IPS DF 4.7 (cell line): ENCODE measurements at regions not wholly inside any gene's neighbourhood (a gene's known extent, or its start where the extent isn't known, plus 50 kb on each side); places are given as distances from the start of the nearest gene placed in this dataset.
"Not testable (repeated sequence)": the region's sequence is repeated elsewhere in the genome, so short reads cannot be mapped to it uniquely, and the experiment has no call there.

Experiments
- DNase-seq: peaks from one replicate; pipeline ENCODE4 v3.0.0-alpha.2; 2013; ENCODE audit warnings: low spot score; ENCODE audit errors: extremely low read depth

DNA sequence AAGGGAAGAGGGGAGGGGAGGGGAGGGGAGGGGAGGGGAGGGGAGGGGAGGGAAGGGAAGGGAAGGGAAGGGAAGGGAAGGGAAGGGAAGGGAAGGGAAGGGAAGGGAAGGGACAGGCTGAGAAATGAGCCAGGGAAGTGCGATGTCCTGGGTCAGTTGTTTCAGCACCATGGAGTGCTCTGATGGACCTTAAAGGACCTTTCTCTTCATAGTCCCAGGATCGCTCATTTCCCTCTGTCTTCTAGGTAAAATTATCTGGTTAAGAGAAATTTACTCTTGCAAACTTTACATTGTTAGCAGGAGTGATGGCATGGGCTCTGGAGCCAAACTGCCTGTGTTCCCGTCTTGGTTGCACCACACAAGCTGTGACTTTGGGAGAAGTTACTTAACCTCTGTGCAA, 357.8 kb downstream of the MATN1 start:
- no peak for DNase-seq

GRCh38 chr1:30363031-30363430, 360.4 kb downstream of the MATN1 start:
- no peak for DNase-seq

DNA sequence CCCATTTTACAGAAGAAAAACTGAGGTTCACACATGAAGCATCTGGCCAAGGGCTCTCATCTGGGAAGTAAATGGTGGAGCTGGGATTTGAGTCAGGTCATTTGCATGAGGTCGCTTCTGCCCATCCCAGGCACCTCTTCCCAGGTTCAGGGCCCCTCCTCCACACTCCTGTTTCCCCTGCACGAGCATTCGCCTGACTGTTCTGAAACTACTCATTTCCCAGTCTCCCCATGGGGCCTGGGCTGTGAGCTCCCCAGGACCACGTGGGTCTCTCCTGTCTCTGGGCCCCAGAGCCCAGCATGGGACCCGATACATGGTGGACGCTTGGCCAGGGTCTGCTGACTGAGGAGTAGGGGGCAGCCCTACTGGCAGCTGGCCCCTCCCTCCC, 360.8 kb downstream of the MATN1 start:
- no peak for DNase-seq

DNA sequence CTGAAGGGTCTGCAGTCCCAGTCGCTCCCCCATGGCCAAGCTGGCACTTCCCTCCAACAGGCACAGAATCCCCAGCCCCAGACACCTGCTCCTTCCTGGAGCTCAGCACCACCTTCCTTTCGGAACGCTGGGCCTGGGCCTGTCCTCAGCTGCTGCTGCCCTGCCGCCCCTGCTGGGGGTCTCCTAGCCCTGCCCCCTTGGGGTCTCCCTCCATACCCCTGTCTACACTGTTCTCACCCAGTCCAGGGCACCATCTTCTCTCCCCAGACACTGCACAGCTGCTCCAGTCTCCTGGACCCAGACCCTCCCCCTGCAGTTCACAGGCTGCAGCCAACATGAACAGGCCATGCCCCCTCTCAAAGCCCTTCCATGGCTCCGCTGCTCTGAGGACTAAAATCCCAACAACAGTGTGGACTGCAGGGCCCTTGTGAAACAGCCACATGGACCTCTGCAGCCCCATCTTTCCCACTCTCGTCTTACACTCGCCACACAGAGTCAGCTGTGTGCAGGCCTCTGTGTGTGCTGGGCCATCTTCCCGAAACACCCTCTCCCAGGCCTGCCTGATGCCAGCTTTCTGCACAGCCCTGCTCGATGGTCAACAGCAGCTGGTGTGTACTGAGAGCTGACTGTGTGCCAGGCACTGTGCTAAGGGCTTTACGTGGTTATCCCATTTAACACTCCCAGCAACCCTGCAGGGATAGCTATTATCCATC, 361.3 kb downstream of the MATN1 start:
- DNase-seq = not testable (repeated sequence)

- DNase-seq = no peak
Observed at GRCh38 chr1:30360753-30361152, 362.6 kb downstream of the MATN1 start.

GRCh38 chr1:30360281-30360680, 363.1 kb downstream of the MATN1 start:
- no peak for DNase-seq

GRCh38 chr1:30359539-30360220, 363.7 kb downstream of the MATN1 start:
- no peak for DNase-seq

- DNase-seq = no peak
Observed at GRCh38 chr1:30358500-30358899, 364.9 kb downstream of the MATN1 start.

GRCh38 chr1:30356839-30357238, 366.5 kb downstream of the MATN1 start:
- DNase-seq = no peak

DNA sequence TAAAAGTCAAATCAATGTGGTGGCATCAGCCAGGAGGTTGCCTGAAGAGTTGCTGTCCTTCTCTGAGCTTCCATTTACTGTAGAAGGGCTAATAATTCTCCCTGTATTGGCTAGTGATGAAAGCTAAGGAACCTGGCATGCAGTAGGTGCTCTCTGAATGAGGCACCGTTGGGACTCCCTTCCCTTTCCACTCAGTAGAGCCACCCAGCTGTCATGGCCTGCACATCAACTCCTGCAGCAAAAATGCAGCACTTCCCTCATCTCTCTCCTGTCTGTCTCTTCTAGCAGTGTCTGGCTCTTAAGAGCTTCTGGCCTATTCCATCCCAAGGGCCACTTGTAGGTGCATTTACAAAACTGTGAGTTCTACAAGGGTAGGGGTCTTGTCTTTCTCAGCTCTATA, 369.0 kb downstream of the MATN1 start:
- no peak for DNase-seq

- no peak for DNase-seq
Observed at GRCh38 chr1:30353637-30354036, 369.7 kb downstream of the MATN1 start.

- no peak for DNase-seq
Observed at GRCh38 chr1:30348147-30348546, 375.2 kb downstream of the MATN1 start.

- no peak for DNase-seq
Observed at GRCh38 chr1:30345491-30346130, 377.8 kb downstream of the MATN1 start.

DNA sequence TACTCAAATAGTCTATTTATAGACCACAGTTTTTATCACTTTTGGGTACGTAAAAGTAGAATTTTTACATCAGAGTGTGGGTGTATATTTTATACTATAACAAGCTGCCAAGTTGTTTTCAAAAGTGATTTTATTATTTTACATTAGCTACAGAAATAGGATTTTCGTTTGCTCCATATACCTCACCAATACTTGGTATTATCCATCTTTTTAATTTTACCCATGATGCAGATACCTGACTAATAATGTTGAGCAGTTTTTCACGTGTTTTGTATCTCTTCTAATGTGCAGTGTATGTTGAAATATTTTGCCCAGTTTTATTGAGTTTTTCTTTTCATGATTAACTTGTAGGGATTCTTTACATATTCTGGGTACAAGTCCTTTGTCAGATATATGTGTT, 379.8 kb downstream of the MATN1 start:
- no peak for DNase-seq

DNA sequence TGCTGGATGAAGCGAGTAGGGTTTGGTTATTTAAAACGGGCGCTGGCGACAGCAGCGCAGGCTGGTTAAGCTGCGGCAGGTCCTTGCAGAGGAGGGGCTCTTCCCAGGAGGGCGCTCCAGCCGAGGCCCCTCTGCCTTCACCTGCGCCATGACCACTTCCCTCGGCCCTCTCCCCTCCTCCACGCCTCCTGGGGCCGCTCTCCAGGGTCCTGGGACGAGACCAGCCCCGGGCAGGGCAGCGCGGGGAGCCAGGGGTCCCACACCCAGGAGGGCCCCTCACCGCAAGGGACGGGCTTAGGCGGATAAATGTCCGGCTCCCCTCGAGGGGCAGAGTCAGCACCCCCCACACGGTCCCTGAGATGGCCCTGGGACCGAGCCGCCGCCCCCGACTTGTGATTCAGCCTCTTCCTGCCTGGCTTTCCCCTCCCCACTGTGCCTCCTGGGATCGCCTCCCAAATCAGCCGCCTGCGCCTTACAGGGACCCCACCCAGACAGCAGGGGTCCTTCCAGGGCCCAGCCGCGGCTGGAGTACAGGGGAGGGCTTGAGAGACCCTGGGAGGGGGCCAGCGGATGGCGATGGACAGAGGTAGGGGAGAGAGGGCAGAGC, 380.7 kb downstream of the MATN1 start:
- no peak for DNase-seq

GRCh38 chr1:30340934-30341333, 382.5 kb downstream of the MATN1 start:
- no peak for DNase-seq

- DNase-seq = no peak
Observed at GRCh38 chr1:30339866-30340265, 383.5 kb downstream of the MATN1 start.

GRCh38 chr1:30338765-30339164, 384.6 kb downstream of the MATN1 start:
- DNase-seq = no peak

DNA sequence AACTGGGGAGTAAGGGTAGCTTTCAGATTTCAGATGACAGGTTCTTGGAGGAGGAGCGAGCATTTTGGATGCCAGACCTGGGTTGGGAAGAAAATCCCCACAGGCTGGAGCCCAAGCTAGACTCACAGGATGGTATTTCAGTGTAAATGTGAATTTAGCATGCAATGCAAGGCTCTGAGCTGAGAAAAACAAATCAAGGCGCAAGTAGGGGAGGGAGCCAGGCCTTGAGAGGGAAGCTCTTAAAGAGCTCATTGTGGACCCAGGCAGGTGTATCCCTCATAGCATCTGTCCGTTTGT, 386.1 kb downstream of the MATN1 start:
- DNase-seq = no peak

DNA sequence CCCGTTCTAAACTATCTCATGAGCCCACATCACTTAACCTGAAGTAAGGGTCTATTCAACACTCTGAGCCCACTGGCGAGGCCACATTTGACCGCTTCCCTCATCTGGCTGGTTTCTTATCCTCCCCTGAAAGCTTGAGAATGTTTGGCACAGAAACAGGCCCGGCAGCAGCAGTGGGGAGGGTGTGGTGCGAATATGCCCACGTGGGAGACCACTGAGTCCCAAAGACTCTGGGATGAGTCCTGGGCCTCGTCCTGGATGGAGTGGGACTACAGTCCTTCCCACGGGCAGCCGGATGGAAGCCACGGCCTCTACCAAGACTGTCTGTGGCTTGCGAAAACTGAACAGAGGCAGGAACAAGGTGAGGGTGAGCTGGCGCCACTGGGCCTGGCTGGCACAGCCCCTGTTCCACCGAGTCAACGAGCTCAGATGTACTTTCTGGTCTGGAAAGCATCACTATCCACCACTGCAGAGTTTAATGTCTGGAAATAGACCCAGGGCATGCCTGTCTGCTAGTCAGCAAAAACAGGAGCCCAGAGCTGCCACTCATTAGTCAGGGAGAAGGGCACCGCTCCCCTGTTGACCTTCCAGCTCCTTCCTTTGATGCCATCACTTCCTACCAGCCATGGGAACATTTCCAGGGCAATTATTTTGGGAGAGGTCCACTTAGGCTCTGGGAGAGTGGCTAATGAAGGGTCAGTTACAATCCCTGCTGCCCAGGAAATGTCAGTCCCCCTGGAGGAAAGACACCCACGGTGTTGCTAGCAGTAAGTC, 386.6 kb downstream of the MATN1 start:
- no peak for DNase-seq

- no peak for DNase-seq
Observed at GRCh38 chr1:30335997-30336390, 387.4 kb downstream of the MATN1 start.
